ENCODE measurements at regions not wholly inside any gene's neighbourhood (a gene's known extent, or its start where the extent isn't known, plus 50 kb on each side); places are given as distances from the start of the nearest gene placed in this dataset.
A peak's percentile ranks its signal among the peaks of the same experiment; 100 is the strongest.

GRCh38 chr10:78964952-78965633 is 103.7 kb upstream of the ZMIZ1 start:
- Histone ChIP-seq H3K36me3 (replicated peaks in 1 of 2) (no peaks in the 10 kb centered on the region), H3K9me3 (replicated peaks in 1 of 3) (no peaks in the 10 kb centered on the region), H3K27ac (peak overlapping the region in 3 of 5 donors; percentile 38 to 45 (median 39)), H3K27me3 (no peaks in the 10 kb centered on the region), H3K4me1 (replicated peaks in 1 of 2) (peaks cover 22 to 23% of the 10 kb centered on the region in 2 donors), H3K4me3 (no peak overlapping the region)
- intact Hi-C loops (cut with DNase I), result no loop called here
- no peak for TF ChIP-seq CTCF (IDR thresholded peaks at IDR 0.05)
- peak in 1 of 2 donors; percentile 52 for TF ChIP-seq POLR2A (IDR thresholded peaks at IDR 0.05)
- DNase-seq, result peak; percentile 86 to 96 (median 92)
- WGBS, 4 donors, result 26 to 41% (median 35%) methylated on average over 9 to 17 of the region's 17 CpGs

DNA sequence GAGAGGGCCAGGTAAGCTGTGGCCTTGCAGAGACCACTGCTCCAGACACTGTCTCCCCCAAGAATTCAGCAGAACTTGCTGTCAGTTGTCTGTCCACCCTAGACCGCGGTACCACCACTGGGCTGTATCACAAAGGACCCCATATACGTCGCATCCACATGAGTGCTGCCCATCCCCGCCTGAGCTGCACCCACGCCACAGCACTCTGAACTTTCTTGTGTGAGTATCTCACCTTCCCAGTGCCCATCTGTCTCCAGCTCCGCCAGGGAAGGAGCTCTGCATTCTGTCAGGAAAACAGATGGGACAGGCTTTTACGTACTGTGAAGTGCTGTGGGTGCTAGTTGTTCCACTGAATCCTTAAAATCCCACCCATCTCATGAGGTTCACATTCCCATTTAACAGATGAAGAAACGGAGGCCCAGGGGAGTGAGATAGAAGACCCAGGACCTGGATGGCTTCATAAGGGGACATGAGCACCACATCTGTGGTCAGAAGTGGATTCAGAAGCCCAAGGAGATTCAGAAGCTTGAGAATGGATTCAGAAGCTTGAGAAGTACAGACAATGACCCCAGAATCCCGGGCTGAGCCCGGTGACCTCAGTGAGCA is 102.5 kb upstream of the ZMIZ1 start:
- intact Hi-C loops (cut with DNase I), result no loop called here
- TF ChIP-seq POLR2A (IDR thresholded peaks at IDR 0.05) (no peak), CTCF (IDR thresholded peaks at IDR 0.05) (no peak)
- H3K4me1 ChIP-seq (replicated peaks in 1 of 2), result peaks cover 11 to 14% of the 10 kb centered on the region in 2 donors
- H3K4me3 ChIP-seq, result no peak overlapping the region
- H3K27me3 ChIP-seq, result no peaks in the 10 kb centered on the region
- H3K27ac ChIP-seq, result no peak overlapping the region
- no peak for DNase-seq
- no peaks in the 10 kb centered on the region for H3K9me3 ChIP-seq (replicated peaks in 1 of 3)
- H3K36me3 ChIP-seq (replicated peaks in 1 of 2), result no peaks in the 10 kb centered on the region
- 94 to 99% (median 96%) methylated on average over 11 of the region's 11 CpGs for WGBS, 4 donors

- WGBS, 4 donors, result 91 to 97% (median 96%) methylated on average over 3 to 8 of the region's 8 CpGs
- H3K36me3 ChIP-seq (replicated peaks in 1 of 2), result no peaks in the 10 kb centered on the region
- H3K27me3 ChIP-seq, result no peaks in the 10 kb centered on the region
- DNase-seq, result no peak
- H3K4me1 ChIP-seq (replicated peaks in 1 of 2), result peaks cover 17% of the 10 kb centered on the region in 2 donors
- intact Hi-C loops (cut with DNase I), result no loop called here
- no peak overlapping the region for H3K4me3 ChIP-seq
- no peaks in the 10 kb centered on the region for H3K9me3 ChIP-seq (replicated peaks in 1 of 3)
- H3K27ac ChIP-seq, result no peak overlapping the region
- no peak for TF ChIP-seq POLR2A (IDR thresholded peaks at IDR 0.05)
- TF ChIP-seq CTCF (IDR thresholded peaks at IDR 0.05), result no peak
Measured at GRCh38 chr10:78966844-78967488, 101.8 kb upstream of the ZMIZ1 start.

- Histone ChIP-seq H3K36me3 (replicated peaks in 1 of 2) (no peaks in the 10 kb centered on the region), H3K4me3 (no peak overlapping the region), H3K9me3 (replicated peaks in 1 of 3) (no peaks in the 10 kb centered on the region), H3K27ac (no peak overlapping the region), H3K27me3 (no peaks in the 10 kb centered on the region), H3K4me1 (replicated peaks in 1 of 2) (peaks cover 32% of the 10 kb centered on the region in 2 donors)
- intact Hi-C loops (cut with DNase I), result no loop called here
- no peak for DNase-seq
- WGBS, 4 donors, result 91 to 95% (median 94%) methylated on average over 5 to 9 of the region's 9 CpGs
- TF ChIP-seq CTCF (IDR thresholded peaks at IDR 0.05) (no peak), POLR2A (IDR thresholded peaks at IDR 0.05) (no peak)
Measured at GRCh38 chr10:78968300-78968942, 100.3 kb upstream of the ZMIZ1 start.
